ENCODE measurements at regions not wholly inside any gene's neighbourhood (a gene's known extent, or its start where the extent isn't known, plus 50 kb on each side); places are given as distances from the start of the nearest gene placed in this dataset.

DNA sequence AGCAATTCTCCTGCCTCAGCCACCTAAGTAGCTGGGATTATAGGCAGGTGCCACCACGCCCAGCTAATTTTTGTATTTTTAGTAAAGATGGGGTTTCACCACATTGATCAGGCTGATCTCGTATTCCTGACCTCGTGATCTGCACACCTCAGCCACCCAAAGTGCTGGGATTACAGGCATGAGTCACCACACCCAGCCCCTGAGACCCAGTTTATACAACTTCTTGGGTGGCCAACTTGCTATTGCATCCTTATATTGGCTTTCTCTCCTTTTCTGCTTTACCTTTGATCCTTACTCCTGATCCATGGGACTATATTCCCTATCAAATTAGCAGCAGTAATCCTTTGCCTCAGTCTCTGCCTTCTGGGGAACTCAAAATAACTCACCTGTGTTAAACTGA lies 659.1 kb downstream of the PRELID2 start:
- no peak overlapping the region for H3K27ac ChIP-seq

GRCh38 chr5:145166110-145166509 lies 669.0 kb downstream of the PRELID2 start:
- H3K36me3 ChIP-seq, result no peaks in the 10 kb centered on the region
- no peak overlapping the region for H3K4me3 ChIP-seq
- no peaks in the 10 kb centered on the region for H3K27me3 ChIP-seq
- WGBS, 2 donors, result 72 to 76% methylated on average over 5 of the region's 5 CpGs
- intact Hi-C loops (cut with DNase I), result no loop called here
- H3K4me1 ChIP-seq, result no peaks in the 10 kb centered on the region
- TF ChIP-seq, protein P1, sequence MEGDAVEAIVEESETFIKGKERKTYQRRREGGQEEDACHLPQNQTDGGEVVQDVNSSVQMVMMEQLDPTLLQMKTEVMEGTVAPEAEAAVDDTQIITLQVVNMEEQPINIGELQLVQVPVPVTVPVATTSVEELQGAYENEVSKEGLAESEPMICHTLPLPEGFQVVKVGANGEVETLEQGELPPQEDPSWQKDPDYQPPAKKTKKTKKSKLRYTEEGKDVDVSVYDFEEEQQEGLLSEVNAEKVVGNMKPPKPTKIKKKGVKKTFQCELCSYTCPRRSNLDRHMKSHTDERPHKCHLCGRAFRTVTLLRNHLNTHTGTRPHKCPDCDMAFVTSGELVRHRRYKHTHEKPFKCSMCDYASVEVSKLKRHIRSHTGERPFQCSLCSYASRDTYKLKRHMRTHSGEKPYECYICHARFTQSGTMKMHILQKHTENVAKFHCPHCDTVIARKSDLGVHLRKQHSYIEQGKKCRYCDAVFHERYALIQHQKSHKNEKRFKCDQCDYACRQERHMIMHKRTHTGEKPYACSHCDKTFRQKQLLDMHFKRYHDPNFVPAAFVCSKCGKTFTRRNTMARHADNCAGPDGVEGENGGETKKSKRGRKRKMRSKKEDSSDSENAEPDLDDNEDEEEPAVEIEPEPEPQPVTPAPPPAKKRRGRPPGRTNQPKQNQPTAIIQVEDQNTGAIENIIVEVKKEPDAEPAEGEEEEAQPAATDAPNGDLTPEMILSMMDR (IDR thresholded peaks at IDR 0.05), result no peak
- TF ChIP-seq POLR2A (IDR thresholded peaks at IDR 0.05), result no peak
- H3K9me3 ChIP-seq, result no peaks in the 10 kb centered on the region
- H3K27ac ChIP-seq, result no peak overlapping the region
- DNase-seq, result no peak

More for the DNA sequence above, 659.1 kb downstream of the PRELID2 start:
- Histone ChIP-seq H3K9me3 (no peaks in the 10 kb centered on the region), H3K27me3 (no peaks in the 10 kb centered on the region), H3K4me3 (no peak overlapping the region), H3K4me1 (no peaks in the 10 kb centered on the region), H3K36me3 (no peaks in the 10 kb centered on the region)
- intact Hi-C loops (cut with DNase I), result no loop called here
- TF ChIP-seq, protein P1 (IDR thresholded peaks at IDR 0.05), result no peak
- TF ChIP-seq POLR2A (IDR thresholded peaks at IDR 0.05), result no peak
- no peak for DNase-seq
- WGBS, 2 donors, result 57 to 68% methylated on average over 3 of the region's 3 CpGs

DNA sequence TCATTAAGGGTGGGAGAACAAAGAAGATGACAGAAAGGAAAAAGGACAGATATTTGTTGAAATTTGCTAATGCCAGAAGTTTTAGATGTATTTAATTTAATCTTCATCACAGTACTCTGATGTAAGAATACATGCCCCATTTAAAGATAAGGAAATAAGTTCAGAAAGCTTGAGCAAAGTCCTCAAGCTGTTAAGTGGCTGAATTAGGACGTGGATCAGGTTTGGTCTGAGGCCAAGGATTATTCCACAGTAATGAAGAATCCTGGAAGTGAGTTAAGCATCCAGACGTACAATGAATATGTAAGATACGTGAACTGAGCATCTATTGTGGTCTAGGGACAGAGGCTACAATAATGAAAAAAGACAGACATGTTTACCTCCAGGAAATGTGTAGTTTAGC lies 671.3 kb downstream of the PRELID2 start:
- Histone ChIP-seq H3K27me3 (peaks cover 0 to 4% (median 0%) of the 10 kb centered on the region in 4 donors), H3K4me3 (no peak overlapping the region), H3K4me1 (no peaks in the 10 kb centered on the region), H3K36me3 (no peaks in the 10 kb centered on the region), H3K27ac (no peak overlapping the region), H3K9me3 (no peaks in the 10 kb centered on the region)
- 62% methylated on average over 3 of the region's 3 CpGs for WGBS, 2 donors
- no peak for DNase-seq
- TF ChIP-seq, protein P1 (IDR thresholded peaks at IDR 0.05), result no peak
- TF ChIP-seq POLR2A (IDR thresholded peaks at IDR 0.05), result no peak
- intact Hi-C loops (cut with DNase I), result no loop called here

DNA sequence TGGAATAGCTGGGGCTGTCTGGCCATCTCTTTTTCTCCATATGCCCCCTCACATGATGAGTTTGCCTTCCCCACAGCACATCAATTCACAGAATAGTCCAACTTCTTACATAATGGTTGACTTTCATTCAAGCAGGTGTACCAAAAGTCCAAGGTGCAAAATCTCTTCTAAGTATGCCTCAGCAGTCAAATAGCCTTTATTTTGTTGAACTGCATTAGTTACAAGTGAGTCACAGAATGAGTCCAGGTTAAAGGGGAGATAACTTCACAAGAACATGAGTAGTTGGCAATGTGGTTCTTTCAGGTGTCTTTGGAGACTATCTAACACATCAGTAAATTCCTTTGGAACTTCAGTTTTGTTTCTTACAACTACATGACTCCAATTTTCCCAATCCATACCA lies 672.5 kb downstream of the PRELID2 start:
- intact Hi-C loops (cut with DNase I), result no loop called here
- Histone ChIP-seq H3K36me3 (no peaks in the 10 kb centered on the region), H3K9me3 (no peaks in the 10 kb centered on the region), H3K27ac (no peak overlapping the region), H3K4me1 (no peaks in the 10 kb centered on the region), H3K4me3 (no peak overlapping the region), H3K27me3 (peaks cover 0 to 4% (median 0%) of the 10 kb centered on the region in 4 donors)
- no peak for DNase-seq
- TF ChIP-seq POLR2A (IDR thresholded peaks at IDR 0.05), result no peak
- TF ChIP-seq, protein P1 (IDR thresholded peaks at IDR 0.05), result no peak

DNA sequence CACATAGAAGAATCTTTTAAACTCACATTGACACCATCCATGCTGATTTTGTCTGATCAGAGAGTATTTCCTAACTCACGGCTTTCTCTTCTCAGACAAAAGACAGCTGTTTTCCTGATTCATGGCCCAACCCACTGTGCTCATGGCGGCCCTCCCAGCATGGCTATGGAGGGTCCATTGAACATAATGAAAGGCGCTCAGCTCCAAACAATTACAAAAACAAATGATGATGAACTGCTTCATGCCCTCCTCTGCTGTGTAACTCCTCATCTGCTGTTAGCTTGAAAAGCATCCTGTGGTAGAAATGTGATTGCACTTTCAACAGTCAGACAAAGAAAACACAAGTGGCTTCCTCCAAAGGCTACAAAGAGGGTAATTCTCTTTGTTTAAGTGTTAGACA lies 673.8 kb downstream of the PRELID2 start:
- WGBS, 2 donors, result 60 to 73% methylated on average over 3 of the region's 3 CpGs
- peaks cover 0 to 4% (median 0%) of the 10 kb centered on the region in 4 donors for H3K27me3 ChIP-seq
- H3K36me3 ChIP-seq, result no peaks in the 10 kb centered on the region
- DNase-seq, result no peak
- no peak overlapping the region for H3K27ac ChIP-seq
- H3K9me3 ChIP-seq, result no peaks in the 10 kb centered on the region
- no peaks in the 10 kb centered on the region for H3K4me1 ChIP-seq
- no peak for TF ChIP-seq POLR2A (IDR thresholded peaks at IDR 0.05)
- TF ChIP-seq, protein P1 (IDR thresholded peaks at IDR 0.05), result no peak
- no peak overlapping the region for H3K4me3 ChIP-seq
- intact Hi-C loops (cut with DNase I), result no loop called here

Data from esophagus squamous epithelium (tissue), 5 donors.